ENCODE measurements at regions not wholly inside any gene's neighbourhood (a gene's known extent, or its start where the extent isn't known, plus 50 kb on each side); places are given as distances from the start of the nearest gene placed in this dataset.

GRCh38 chrX:6885909-6886308 lies 261.6 kb upstream of the STS start:
- no peaks in the 10 kb centered on the region for H3K9me3 ChIP-seq
- H3K4me1 ChIP-seq, result no peaks in the 10 kb centered on the region
- no peak for DNase-seq (ENCODE audit: low spot score in 2 of 2)
- no peaks in the 10 kb centered on the region for H3K27me3 ChIP-seq
- 74 to 77% methylated on average over 2 of the region's 2 CpGs for WGBS, 2 donors
- no peak overlapping the region for H3K27ac ChIP-seq
- H3K36me3 ChIP-seq, result no peaks in the 10 kb centered on the region
- TF ChIP-seq EP300 (IDR thresholded peaks at IDR 0.05) (no peak), POLR2A (IDR thresholded peaks at IDR 0.05) (no peak), CTCF (IDR thresholded peaks at IDR 0.05) (no peak)
- H3K4me3 ChIP-seq, result no peak overlapping the region

GRCh38 chrX:6885396-6885795 lies 262.1 kb upstream of the STS start:
- H3K36me3 ChIP-seq, result no peaks in the 10 kb centered on the region
- H3K4me1 ChIP-seq, result no peaks in the 10 kb centered on the region
- no peak for DNase-seq (ENCODE audit: low spot score in 2 of 2)
- TF ChIP-seq EP300 (IDR thresholded peaks at IDR 0.05), result no peak
- no peak for TF ChIP-seq CTCF (IDR thresholded peaks at IDR 0.05)
- no peak for TF ChIP-seq POLR2A (IDR thresholded peaks at IDR 0.05)
- H3K4me3 ChIP-seq, result no peak overlapping the region
- no peaks in the 10 kb centered on the region for H3K27me3 ChIP-seq
- 65 to 93% methylated on average over 2 of the region's 2 CpGs for WGBS, 2 donors
- H3K27ac ChIP-seq, result no peak overlapping the region
- no peaks in the 10 kb centered on the region for H3K9me3 ChIP-seq

GRCh38 chrX:6861456-6861855 lies 286.1 kb upstream of the STS start:
- 67 to 71% methylated on average over 5 of the region's 5 CpGs for WGBS, 2 donors
- Histone ChIP-seq H3K27me3 (no peaks in the 10 kb centered on the region), H3K9me3 (no peaks in the 10 kb centered on the region), H3K27ac (no peak overlapping the region), H3K36me3 (no peaks in the 10 kb centered on the region), H3K4me3 (no peak overlapping the region), H3K4me1 (no peaks in the 10 kb centered on the region)
- TF ChIP-seq CTCF (IDR thresholded peaks at IDR 0.05) (no peak), POLR2A (IDR thresholded peaks at IDR 0.05) (no peak), EP300 (IDR thresholded peaks at IDR 0.05) (no peak)
- DNase-seq (ENCODE audit: low spot score in 2 of 2), result no peak

- H3K27me3 ChIP-seq, result no peaks in the 10 kb centered on the region
- DNase-seq (ENCODE audit: low spot score in 2 of 2), result no peak
- no peak overlapping the region for H3K27ac ChIP-seq
- no peak overlapping the region for H3K4me3 ChIP-seq
- no peaks in the 10 kb centered on the region for H3K9me3 ChIP-seq
- no peaks in the 10 kb centered on the region for H3K36me3 ChIP-seq
- WGBS, 2 donors, result 90 to 95% methylated on average over 2 of the region's 2 CpGs
- no peaks in the 10 kb centered on the region for H3K4me1 ChIP-seq
- TF ChIP-seq EP300 (IDR thresholded peaks at IDR 0.05) (no peak), CTCF (IDR thresholded peaks at IDR 0.05) (no peak), POLR2A (IDR thresholded peaks at IDR 0.05) (no peak)
These were observed 289.8 kb upstream of the STS start for GRCh38 chrX:6857749-6858148.

GRCh38 chrX:6856471-6856870 lies 291.0 kb upstream of the STS start:
- DNase-seq (ENCODE audit: low spot score in 2 of 2), result no peak
- no peaks in the 10 kb centered on the region for H3K27me3 ChIP-seq
- no peaks in the 10 kb centered on the region for H3K36me3 ChIP-seq
- TF ChIP-seq POLR2A (IDR thresholded peaks at IDR 0.05) (no peak), EP300 (IDR thresholded peaks at IDR 0.05) (no peak), CTCF (IDR thresholded peaks at IDR 0.05) (no peak)
- H3K4me3 ChIP-seq, result no peak overlapping the region
- WGBS, 2 donors, result 78 to 89% methylated on average over 6 of the region's 6 CpGs
- H3K9me3 ChIP-seq, result no peaks in the 10 kb centered on the region
- no peaks in the 10 kb centered on the region for H3K4me1 ChIP-seq
- H3K27ac ChIP-seq, result no peak overlapping the region

Measured in tibial nerve (tissue), 4 donors.